NCI-H69 (cell line): ENCODE measurements at regions not wholly inside any gene's neighbourhood (a gene's known extent, or its start where the extent isn't known, plus 50 kb on each side); places are given as distances from the start of the nearest gene placed in this dataset.

Experiments used
- DNase-seq: peaks from one replicate; lab custom pipeline; 2025; lab: John Stamatoyannopoulos, UW

- no peak for DNase-seq
Observed at GRCh38 chr2:117646099-117646498, 168.4 kb upstream of the DDX18 start.

GRCh38 chr2:117646872-117647271 is 167.6 kb upstream of the DDX18 start:
- no peak for DNase-seq

- no peak for DNase-seq
Observed at GRCh38 chr2:117656546-117656945, 157.9 kb upstream of the DDX18 start.

- DNase-seq, result no peak
Observed at GRCh38 chr2:117661619-117662018, 152.9 kb upstream of the DDX18 start.

- no peak for DNase-seq
Observed at GRCh38 chr2:117674172-117674571, 140.3 kb upstream of the DDX18 start.

GRCh38 chr2:117679952-117680351 is 134.5 kb upstream of the DDX18 start:
- DNase-seq, result no peak

GRCh38 chr2:117684919-117685318 is 129.6 kb upstream of the DDX18 start:
- no peak for DNase-seq

GRCh38 chr2:117686699-117687098 is 127.8 kb upstream of the DDX18 start:
- DNase-seq, result no peak

GRCh38 chr2:117691595-117691994 is 122.9 kb upstream of the DDX18 start:
- peak; percentile 2 for DNase-seq

GRCh38 chr2:117692001-117692763 is 122.3 kb upstream of the DDX18 start:
- peak; percentile 2 for DNase-seq

- no peak for DNase-seq
Observed at GRCh38 chr2:117693154-117693553, 121.3 kb upstream of the DDX18 start.

- no peak for DNase-seq
Observed at GRCh38 chr2:117693651-117694050, 120.8 kb upstream of the DDX18 start.

- no peak for DNase-seq
Observed at GRCh38 chr2:117698287-117698686, 116.2 kb upstream of the DDX18 start.

- DNase-seq, result no peak
Observed at GRCh38 chr2:117698819-117699218, 115.7 kb upstream of the DDX18 start.

GRCh38 chr2:117700471-117700870 is 114.0 kb upstream of the DDX18 start:
- DNase-seq, result no peak

- DNase-seq, result no peak
Observed at GRCh38 chr2:117701365-117701764, 113.1 kb upstream of the DDX18 start.

GRCh38 chr2:117702098-117702497 is 112.4 kb upstream of the DDX18 start:
- no peak for DNase-seq

- no peak for DNase-seq
Observed at GRCh38 chr2:117703858-117704257, 110.6 kb upstream of the DDX18 start.

GRCh38 chr2:117704818-117705217 is 109.7 kb upstream of the DDX18 start:
- no peak for DNase-seq

GRCh38 chr2:117707874-117708273 is 106.6 kb upstream of the DDX18 start:
- no peak for DNase-seq

- DNase-seq, result no peak
Observed at GRCh38 chr2:117712684-117713083, 101.8 kb upstream of the DDX18 start.

GRCh38 chr2:117714110-117714509 is 100.4 kb upstream of the DDX18 start:
- no peak for DNase-seq

GRCh38 chr2:117714745-117715417 is 99.6 kb upstream of the DDX18 start:
- no peak for DNase-seq

GRCh38 chr2:117716505-117716904 is 98.0 kb upstream of the DDX18 start:
- no peak for DNase-seq
